GM21737 (cell line): ENCODE measurements at regions not wholly inside any gene's neighbourhood (a gene's known extent, or its start where the extent isn't known, plus 50 kb on each side); places are given as distances from the start of the nearest gene placed in this dataset.

Experiments used
- ATAC-seq: cut with Tn5 transposase; IDR thresholded peaks from one replicate; pipeline ENCODE4 v1.9.1; 2021; ENCODE audit warnings: mild to moderate bottlenecking, moderate library complexity; ENCODE audit not compliant: unreplicated experiment

DNA sequence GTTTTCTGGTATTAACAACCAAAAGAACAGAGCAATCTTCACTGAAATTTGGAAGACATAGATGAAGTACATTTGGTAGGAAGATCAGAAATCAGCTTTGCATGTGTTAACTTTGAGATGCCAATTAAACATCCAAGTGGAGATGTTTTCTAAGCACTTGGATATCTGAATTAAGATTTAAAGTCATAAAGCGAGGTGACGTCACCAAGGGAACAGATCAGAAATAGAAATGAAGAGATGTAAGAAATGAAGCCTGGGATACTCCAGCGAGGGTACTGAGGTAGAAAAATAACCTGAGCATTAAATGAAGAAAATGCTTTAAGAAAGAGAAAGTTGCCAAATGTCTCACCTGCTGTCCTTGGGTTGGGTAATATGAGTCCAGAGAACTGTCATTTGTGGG is 1223.3 kb downstream of the MAT2B start:
- ATAC-seq: no peak

DNA sequence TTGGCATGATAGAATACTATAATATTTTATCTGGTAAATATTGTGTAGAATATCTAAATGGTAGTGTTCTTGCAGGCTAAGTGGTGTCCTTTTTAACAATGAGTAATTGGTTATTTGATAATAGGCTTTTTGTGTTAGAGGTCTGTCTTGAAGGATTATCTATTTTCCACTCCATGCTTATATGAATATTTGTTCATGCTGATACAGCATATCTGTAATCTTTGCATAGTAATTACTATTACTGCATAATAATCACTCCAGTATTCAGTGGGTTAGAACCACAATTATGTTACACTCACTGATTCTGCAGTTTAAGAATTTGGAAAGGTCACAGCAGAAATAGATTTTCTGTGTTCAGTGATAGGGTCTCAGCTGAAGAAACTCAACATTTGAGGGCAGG is 1229.9 kb downstream of the MAT2B start:
- ATAC-seq: no peak

DNA sequence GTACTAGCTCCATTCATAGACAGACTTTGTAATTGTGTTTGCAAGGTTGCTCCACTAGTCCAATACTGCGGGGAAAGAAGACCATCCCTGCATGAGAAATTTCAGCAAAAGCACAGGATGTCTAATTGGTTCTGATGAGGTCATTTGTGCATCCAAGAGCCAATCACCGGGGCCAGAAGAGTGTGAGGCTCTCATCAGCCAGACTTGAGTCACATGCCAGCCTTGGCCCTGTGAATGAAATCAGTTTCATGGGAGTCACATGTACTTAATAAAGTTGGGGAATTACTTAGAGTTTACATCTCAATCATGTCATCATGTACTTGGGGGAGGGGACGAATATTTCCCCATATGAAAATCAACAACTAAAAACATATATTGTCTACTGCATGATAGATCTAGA is 1236.0 kb downstream of the MAT2B start:
- peak; percentile 27 for ATAC-seq

DNA sequence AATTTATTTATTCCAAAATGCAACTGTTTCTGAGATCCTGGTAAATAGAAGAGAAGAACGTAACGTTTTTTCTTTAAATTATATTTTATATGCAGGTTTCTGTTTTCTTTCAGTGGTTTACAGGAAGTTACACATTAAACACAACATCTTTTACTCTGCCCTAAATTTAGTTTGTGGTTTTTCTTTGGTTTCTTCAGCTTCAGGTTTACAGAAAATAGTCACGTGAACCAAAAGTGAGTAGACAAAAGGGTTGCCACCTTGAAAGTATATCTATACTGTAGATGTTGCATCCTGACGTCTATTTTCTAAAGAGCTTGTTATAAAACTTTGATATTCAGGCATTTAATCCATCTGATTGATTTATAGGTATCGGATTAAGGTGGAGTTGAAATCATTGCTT is 1236.6 kb downstream of the MAT2B start:
- ATAC-seq: peak; percentile 95

DNA sequence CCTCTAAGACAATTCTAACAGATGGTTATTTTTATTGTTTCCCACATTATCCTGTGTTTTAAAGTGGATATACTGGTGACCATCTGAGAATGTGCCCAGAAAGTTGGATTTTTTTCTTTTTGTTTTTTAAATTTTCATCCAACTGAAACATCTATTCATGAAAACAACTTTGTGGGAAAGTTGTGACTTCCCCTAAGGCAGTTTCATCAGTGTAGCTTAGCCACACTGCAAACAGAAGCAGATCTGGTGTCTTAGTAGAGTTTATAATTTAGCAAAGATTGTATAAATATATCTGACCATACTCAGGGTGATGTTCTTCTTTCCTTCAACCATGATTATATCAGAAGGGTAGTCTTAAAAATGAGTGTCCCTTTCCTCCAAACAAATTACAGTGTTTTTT is 1241.3 kb downstream of the MAT2B start:
- no peak for ATAC-seq

DNA sequence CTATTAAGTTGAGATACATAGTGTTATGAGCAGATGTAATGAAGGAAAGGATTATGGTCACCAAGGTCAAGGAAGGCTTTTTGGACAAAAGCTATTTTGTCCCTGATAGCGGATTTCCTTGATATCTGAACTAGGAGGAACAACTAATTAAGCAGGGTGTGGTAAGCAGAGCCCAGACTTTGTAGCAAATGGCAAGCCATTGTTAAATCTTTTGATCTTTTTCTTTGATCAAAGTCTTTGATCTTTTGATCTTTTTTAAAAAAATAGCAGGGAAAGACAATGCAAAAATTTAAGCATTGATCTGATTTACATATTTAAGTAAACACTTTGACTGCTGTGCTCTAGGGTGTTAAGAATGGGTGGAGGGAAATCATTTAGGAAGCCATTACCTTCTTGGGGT is 1242.0 kb downstream of the MAT2B start:
- ATAC-seq: no peak

DNA sequence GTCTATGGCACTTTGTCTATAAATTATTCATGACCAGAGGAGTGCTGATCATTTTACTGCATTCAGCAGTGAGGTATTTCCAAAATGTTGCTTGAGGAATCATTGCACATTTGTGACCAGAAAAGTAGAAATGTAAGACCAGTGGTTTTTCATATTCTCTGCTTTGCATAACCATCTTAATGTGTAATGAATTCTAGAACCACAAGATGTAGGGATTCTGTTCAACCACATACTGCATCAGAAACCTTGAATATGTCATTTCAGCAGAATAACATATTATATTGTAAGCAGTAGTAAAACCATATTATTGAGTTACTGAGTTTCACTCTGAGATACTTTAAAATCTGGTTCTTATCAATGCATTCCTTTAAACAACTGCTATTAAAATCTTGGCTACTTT is 1243.4 kb downstream of the MAT2B start:
- peak; percentile 94 for ATAC-seq

DNA sequence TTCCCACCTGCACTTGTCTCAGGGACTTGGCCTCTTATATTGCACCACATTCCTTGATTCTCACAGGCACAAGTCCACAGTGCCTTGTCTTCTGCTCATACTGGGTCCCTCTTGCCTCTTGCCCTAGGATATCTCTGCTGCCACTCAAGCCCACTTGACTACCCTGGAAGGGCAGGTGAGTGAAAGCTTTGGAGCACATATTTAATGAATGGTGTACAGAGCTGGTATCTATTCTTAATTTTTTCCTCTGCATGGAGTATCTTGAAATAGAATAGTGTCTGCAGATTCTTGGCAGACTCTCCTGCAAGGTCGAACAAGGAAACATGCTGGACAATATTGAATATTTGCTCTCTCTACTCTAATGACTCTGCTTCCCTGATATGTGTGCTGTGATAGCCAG is 1248.0 kb downstream of the MAT2B start:
- ATAC-seq: no peak

DNA sequence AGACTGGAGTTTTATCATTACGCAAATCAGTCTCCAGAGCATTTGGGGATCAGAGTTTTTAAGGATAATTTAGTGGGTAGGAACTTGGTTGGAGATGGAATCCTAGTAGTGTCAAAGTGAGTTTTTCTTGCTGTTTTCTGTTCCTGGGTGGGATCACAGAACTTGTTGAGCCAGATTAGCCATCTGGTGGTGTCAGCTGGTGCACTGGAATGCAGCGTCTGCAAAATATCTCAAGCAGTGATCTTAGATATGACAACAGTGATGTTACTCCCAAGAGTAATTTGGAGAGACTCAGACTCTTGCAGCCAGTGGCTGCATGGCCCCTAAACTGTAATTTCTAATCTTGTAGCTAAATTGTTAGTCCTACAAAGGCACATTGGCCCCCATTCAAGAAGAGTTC is 1257.8 kb downstream of the MAT2B start:
- no peak for ATAC-seq

DNA sequence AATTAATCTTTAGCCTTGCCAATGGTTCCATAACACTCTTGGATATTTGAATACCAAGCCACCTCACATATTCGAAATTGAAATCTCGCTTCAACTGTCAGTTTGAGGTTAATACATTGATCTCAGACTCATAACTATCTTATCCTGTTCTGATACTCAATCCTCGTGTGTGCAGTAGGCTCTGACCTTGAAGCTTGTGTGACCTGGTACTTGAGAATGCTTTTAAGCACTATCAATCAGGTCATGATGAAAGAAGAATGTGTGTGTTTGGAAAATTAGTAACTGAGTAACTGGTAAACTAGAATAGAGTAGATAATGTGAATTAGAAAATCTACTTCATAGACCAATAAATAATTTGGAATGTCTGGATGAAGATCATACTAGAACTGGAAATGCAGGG is 1266.7 kb downstream of the MAT2B start:
- ATAC-seq: no peak

DNA sequence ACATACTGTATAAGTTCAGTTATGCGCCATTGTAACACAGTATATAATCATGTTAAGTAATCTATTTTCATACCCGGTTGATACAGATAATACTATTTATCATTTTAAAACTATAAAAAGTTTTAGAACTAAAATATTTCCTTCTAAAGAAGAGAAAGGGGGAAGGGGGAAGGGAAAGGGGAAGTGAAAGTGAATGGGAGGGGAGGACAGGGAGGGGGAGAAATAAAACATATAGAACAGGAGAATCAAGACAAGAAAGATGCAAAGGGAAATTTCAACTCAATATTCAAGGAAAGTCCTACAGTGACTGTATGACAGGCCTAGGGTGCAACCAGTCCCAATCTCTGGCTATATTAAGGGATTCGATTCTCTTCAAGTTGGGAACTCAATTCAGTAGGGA is 1278.8 kb downstream of the MAT2B start:
- ATAC-seq: no peak

DNA sequence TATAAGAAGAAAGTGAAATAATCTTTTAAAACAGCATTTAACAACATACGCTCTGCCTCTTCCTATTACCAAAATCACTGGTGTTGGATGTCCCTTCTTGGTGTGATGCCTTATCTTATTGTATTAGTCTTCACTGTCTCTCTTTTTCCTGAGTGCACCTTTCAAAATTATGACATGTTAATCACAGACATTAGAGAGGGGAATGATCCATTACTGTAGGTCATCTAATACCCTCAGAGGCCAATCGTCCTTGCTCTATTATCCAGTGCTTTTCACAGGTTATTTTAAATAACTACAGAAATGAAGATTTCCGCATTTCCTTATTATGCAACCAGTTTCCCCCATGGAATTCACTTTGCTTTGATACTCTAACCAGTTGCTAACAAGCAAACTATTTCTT is 1292.7 kb downstream of the MAT2B start:
- ATAC-seq: no peak

DNA sequence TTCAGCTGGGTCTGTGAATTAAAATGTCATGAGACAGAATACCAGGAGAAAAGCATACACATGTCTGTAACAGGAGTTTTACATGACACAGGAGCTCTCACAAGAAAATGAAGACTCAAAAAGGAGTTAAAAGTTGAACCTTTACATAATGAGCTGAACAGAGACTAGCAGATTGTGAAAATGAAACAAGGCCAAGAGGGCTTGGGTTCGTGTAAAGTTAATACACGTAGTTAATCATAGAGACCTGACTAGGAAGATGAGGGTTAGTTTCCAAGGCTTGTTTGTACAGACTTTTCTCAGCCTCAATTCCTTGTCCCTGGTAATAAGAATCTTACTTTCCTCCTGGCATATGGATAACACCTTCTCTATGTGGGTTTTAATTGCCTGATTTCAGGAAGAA is 1294.0 kb downstream of the MAT2B start:
- ATAC-seq: no peak

DNA sequence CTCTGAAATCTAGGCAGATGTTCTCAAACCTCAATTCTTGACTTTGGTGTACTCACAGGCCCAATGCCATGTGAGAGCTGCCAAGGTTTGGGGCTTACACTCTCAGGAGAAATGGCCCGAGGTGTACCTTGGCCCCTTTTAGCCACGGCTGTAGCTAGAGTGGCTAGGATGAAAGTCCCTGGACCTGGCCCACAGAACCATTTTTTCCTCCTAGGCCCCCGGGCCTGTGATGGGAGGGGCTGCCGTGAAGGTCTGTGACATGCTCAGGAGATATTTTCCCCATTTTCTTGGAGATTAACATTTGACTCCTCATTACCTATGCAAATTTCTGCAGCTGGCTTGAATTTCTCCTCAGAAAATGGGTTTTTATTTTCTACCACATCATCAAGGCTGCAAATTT is 1296.5 kb downstream of the MAT2B start:
- ATAC-seq: no peak

DNA sequence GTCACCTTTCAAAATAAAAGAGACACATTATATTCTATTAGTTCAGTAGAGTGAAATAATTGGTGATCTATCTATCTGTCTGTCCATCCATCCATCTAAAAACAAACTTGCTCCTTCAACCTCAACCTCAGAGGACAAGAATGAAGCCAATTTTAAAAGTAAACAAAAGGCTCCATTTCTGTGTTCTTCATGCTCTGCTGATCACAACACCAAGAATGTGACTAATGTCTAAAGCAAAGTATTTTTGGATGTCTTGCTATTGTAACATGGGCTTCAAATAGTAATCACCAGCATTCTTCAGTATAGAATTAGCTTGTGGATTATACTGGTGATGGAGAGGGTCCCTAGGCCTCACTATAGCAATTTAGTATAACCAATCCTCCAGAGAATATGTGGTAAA is 1304.4 kb downstream of the MAT2B start:
- ATAC-seq: peak; percentile 85

DNA sequence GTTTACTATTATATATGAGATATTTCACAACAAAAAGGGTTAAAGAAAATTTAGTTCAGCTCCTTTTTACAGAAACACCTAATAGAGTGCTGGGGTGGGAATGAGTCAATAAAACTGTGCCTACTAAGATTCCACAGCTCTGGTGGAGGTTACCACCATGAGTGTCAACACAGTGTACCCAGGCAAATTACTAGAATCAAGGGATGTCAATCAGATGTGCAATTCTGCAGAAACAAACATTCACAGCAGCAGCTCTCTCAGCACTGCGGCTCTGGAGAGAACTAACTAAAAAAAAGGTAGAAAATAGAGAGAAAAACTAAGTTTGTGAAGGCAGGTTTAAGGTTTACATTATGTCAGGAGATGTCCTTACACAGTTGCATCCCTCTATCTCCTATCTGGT is 1313.0 kb downstream of the MAT2B start:
- ATAC-seq: no peak

DNA sequence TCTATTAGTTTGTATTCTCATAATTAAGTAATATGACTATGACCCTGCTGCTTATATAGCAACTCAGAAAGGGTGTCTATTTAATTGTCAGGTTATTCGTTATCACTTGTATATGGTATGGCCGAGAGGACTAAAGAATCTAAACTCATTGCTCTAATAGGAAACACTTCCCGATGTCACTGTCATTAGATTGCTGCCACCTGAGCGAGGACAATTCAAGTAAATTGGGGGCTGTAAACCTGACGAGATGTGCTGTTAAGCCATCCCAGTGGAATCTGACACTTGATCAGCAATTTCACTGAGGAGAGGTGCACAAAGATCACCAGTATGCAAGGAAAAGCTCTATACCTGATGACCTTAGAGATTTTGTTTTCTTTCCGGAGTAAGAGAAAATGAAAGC is 1319.3 kb downstream of the MAT2B start:
- no peak for ATAC-seq

DNA sequence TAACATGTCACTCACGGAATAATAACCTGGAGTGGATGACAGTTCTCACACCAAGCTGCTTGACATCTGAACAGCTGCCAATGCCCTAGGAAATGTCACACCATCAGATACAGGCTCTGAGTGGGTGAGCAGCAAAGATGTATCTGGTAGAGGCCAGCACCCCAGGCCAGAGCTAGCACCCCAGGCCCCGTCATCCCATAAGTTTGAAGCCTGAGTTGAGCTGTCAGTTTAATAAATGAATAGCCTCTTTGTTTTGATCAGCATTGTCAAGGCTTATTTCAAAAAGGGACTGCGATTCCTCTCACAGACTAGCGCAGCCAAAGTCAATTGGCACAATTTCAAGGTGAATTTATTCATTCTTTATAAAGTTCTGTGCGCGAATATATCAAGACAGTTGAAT is 1327.1 kb downstream of the MAT2B start:
- no peak for ATAC-seq

DNA sequence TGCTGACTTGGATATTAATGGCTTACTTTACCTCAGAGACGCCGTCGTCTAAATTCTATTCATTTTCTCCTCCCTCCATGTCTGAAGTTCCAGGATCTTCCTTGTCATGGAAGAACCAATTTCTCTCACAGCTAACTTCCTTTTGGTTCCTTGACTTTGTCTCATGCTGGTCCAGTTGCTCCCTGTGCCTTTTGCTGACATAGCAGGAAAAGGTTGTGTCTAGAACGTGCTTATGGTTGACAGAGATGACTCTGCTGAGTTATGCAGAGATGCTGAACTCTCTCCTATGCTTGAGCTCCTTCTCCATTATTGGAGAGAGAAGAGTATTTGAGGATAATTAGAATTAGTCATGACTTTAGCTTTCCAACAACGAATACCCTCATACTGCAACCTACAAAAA is 1338.9 kb downstream of the MAT2B start:
- no peak for ATAC-seq

DNA sequence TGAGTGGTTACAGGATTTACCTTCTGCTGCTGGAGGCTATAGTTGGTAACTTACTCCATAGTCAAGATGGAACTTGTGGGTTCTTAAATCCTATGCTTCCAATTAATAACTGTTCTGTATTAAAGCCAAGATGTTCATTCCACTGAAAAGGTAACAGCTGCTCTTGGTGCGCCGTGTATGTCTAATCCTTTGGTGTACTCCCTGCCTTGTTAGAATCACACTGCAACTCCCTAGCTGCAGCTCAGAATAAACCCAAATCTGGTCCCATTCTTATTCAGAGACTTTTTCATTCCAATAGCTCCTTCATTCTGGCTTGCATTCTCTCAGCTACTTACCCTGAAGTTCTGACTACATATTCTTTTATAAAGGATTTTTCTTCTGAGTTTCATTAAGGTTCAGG is 1355.5 kb downstream of the MAT2B start:
- no peak for ATAC-seq

DNA sequence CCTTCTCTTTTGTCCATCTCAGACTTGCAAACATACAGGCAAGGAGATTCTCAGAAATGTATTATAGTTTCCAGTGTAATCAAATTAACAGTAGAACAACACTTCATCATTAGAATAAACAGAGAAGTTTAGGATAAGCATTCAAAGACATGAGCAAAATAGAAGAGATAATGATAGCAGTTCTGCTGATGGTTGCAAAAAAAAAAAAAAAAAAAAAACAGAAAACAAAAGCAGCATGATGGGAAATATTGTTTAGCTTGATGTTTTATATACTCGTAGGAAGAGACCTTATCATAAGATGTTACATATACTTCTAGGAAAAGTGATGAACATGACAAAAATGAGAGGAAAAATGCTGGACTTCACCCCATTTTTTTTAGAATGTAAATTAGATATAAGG is 1356.2 kb downstream of the MAT2B start:
- ATAC-seq: no peak

DNA sequence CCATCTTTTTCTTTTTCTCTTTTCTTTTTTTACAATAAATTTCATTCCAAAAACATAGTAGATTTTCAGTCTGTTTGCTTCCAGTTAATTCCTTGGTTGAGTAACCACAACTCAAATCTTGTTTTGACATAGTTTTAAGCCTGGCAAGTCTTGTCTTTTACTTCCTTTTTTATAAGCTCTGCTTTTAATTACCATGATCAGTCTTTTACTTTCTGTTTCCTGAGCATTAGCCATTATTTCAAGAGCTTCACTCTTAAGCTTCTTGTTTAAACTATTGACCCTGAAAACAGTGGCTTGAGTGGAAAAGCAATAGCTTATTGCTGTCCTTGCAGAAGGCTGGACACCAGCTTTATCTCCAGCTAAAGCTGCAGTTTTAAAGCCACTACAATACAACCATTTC is 1363.3 kb downstream of the MAT2B start:
- no peak for ATAC-seq

DNA sequence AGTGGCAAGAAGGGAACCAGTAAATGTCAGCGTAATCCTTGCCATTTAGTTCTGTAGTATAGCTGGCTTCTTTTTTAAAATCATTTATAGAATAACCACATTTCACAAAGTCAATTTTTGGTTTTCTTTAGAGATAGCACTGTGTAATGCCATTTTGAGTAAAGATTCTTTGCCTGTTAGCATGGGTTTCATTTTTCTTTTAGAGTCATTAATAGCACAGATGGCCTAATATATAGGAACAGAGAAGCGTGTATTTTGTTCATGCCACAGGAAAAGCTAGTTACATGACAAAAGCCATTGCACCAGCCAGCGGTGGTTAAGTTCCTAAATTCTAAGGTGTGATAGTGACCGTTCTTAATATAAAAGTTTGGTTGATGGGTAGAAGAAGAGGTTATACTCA is 1363.9 kb downstream of the MAT2B start:
- no peak for ATAC-seq

DNA sequence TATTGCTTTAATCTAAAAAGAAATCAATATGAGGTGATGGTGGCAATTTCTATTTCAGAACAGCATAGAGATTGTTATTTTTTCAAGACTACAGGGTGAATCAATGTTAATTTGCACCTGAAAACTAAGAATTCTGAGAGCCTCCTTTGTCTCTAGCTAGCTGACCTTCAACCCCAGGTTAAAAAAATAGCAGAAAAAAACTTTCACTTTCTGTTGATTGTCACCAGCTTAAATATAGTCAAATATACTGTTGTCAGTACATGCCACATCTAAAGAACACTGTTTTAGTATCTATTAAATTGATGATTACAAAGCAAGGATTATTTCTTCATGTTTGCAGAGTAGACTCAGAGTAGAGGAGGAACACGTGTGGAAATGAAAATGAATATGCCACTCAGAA is 1371.4 kb downstream of the MAT2B start:
- ATAC-seq: no peak
